PC-9 (cell line): ENCODE measurements at regions not wholly inside any gene's neighbourhood (a gene's known extent, or its start where the extent isn't known, plus 50 kb on each side); places are given as distances from the start of the nearest gene placed in this dataset.

Experiments
- BruUV-seq: library from RNA; stranded (reverse); fragments of 400-500 nt; replicated peaks from 2 replicates; lab custom pipeline; 2021; lab: Mats Ljungman, UMichigan
- CTCF ChIA-PET: fragments of 300-600 bp; sonication (Branson Sonifier 250); formaldehyde crosslinking; loops from one replicate; lab custom pipeline; 2022; ENCODE audit warnings: antibody characterized with exemption; lab: Charles Lee
- POLR2A ChIA-PET: fragments of 300-600 bp; sonication (Branson Sonifier 250); formaldehyde crosslinking; loops from one replicate; lab custom pipeline; 2022; ENCODE audit warnings: antibody characterized with exemption; ENCODE audit not compliant: unreplicated experiment; lab: Charles Lee
- DNase-seq, 2 experiments: peaks; one replicate each; pipeline versions ENCODE4 v3.0.0 to v3.0.0-alpha.2; 2015 to 2022; ENCODE audit warnings: mixed read lengths in 1 of 2
- H2AFZ ChIP-seq: fragments of 200-600 bp; sonication (generic); 2 replicates; pipeline ENCODE4 v1.8.1; 2017; ENCODE audit warnings: antibody characterized with exemption
- H3F3A ChIP-seq: fragments of 200-600 bp; sonication (generic); 2 replicates; pipeline ENCODE4 v1.8.1; 2017; ENCODE audit warnings: antibody characterized with exemption, mild to moderate bottlenecking, low read depth; ENCODE audit not compliant: insufficient read depth
- H3K27ac ChIP-seq: fragments of 200-600 bp; sonication (generic); 2 replicates; pipeline ENCODE4 v1.6.1; 2016; ENCODE audit warnings: mixed run types
- H3K27me3 ChIP-seq: fragments of 200-600 bp; sonication (generic); 2 replicates; pipeline ENCODE4 v1.6.1; 2016; ENCODE audit warnings: low read depth, mixed run types; ENCODE audit not compliant: insufficient read depth
- H3K36me3 ChIP-seq: fragments of 200-600 bp; sonication (generic); 2 replicates; pipeline ENCODE4 v1.6.1; 2016; ENCODE audit warnings: low read depth, mixed run types
- H3K4me1 ChIP-seq: fragments of 200-600 bp; sonication (generic); replicated peaks from 2 replicates; pipeline ENCODE4 v1.6.1; 2016; ENCODE audit warnings: mixed run types; ENCODE audit not compliant: insufficient read depth
- H3K4me2 ChIP-seq: fragments of 200-600 bp; sonication (generic); 2 replicates; pipeline ENCODE4 v1.6.1; 2017; ENCODE audit warnings: mixed run types
- H3K4me3 ChIP-seq: fragments of 200-600 bp; sonication (generic); 2 replicates; pipeline ENCODE4 v1.6.1; 2016; ENCODE audit warnings: mixed run types
- H3K79me2 ChIP-seq: fragments of 200-600 bp; sonication (generic); 2 replicates; pipeline ENCODE4 v1.6.1; 2017; ENCODE audit warnings: low read depth, mixed run types
- H3K9me2 ChIP-seq: fragments of 200-600 bp; sonication (generic); 2 replicates; pipeline ENCODE4 v1.8.1; 2017; ENCODE audit warnings: mild to moderate bottlenecking; ENCODE audit not compliant: insufficient read depth
- H3K9me3 ChIP-seq: fragments of 200-600 bp; sonication (generic); 2 replicates; pipeline ENCODE4 v1.8.1; 2016; ENCODE audit warnings: low read depth; ENCODE audit not compliant: insufficient read depth
- H4K20me1 ChIP-seq: fragments of 200-600 bp; sonication (generic); 2 replicates; pipeline ENCODE4 v1.8.1; 2017; ENCODE audit not compliant: insufficient read depth
- CTCF ChIP-seq: fragments of 200-600 bp; sonication (generic); conservative IDR thresholded peaks from 2 replicates; pipeline ENCODE4 v1.6.1; 2017; ENCODE audit warnings: mixed run types, antibody characterized with exemption, mild to moderate bottlenecking, moderate library complexity
- EZH2 ChIP-seq: fragments of 200-600 bp; sonication (generic); IDR thresholded peaks from 2 replicates; pipeline ENCODE4 v1.8.0; 2017; ENCODE audit warnings: antibody characterized with exemption, low read depth
- intact Hi-C: fragments of 100-400 bp; cut with micrococcal nuclease; formaldehyde crosslinking; loops from one replicate; pipeline ENCODE4 v1.10.0; 2022; ENCODE audit not compliant: unreplicated experiment

GRCh38 chr1:88139633-88140032 lies 544.4 kb upstream of the PKN2 start:
- no peak overlapping the region for H3K4me3 ChIP-seq
- intact Hi-C loops: no loop called here
- H4K20me1 ChIP-seq: no peaks in the 10 kb centered on the region
- no peak overlapping the region for H3K4me2 ChIP-seq
- H3K9me2 ChIP-seq: no peaks in the 10 kb centered on the region
- H3K36me3 ChIP-seq: no peaks in the 10 kb centered on the region
- no peaks in the 10 kb centered on the region for H3K4me1 ChIP-seq
- no peak for DNase-seq
- ChIA-PET POLR2A (no interaction called here), CTCF (no interaction called here)
- no peak overlapping the region for H3K27ac ChIP-seq
- no TSS peak for BruUV-seq
- TF ChIP-seq CTCF (no peak), EZH2 (no peak)
- no peaks in the 10 kb centered on the region for H3K79me2 ChIP-seq
- H2AFZ ChIP-seq: no peak overlapping the region
- no peaks in the 10 kb centered on the region for H3K27me3 ChIP-seq
- no peaks in the 10 kb centered on the region for H3F3A ChIP-seq
- H3K9me3 ChIP-seq: no peaks in the 10 kb centered on the region

GRCh38 chr1:88140325-88140724 lies 543.7 kb upstream of the PKN2 start:
- POLR2A ChIA-PET: no interaction called here
- no peak overlapping the region for H3K27ac ChIP-seq

GRCh38 chr1:88141499-88142074 lies 542.5 kb upstream of the PKN2 start:
- CTCF ChIA-PET: no interaction called here

More at GRCh38 chr1:88140325-88140724, 543.7 kb upstream of the PKN2 start:
- H3K9me3 ChIP-seq: no peaks in the 10 kb centered on the region
- DNase-seq: no peak
- H3K36me3 ChIP-seq: no peaks in the 10 kb centered on the region
- no peak overlapping the region for H2AFZ ChIP-seq
- CTCF ChIA-PET: interaction anchor here (0.6 kb wide), 1 partner anchor 11 kb away, joined by 4 read pairs; no protein-coding TSS in a partner anchor
- H3K4me3 ChIP-seq: no peak overlapping the region
- H3K9me2 ChIP-seq: no peaks in the 10 kb centered on the region
- H3F3A ChIP-seq: no peaks in the 10 kb centered on the region
- no peaks in the 10 kb centered on the region for H3K4me1 ChIP-seq
- BruUV-seq: no TSS peak
- no peak overlapping the region for H3K4me2 ChIP-seq
- H4K20me1 ChIP-seq: no peaks in the 10 kb centered on the region
- H3K27me3 ChIP-seq: no peaks in the 10 kb centered on the region
- no peak for TF ChIP-seq EZH2
- intact Hi-C loops: no loop called here
- H3K79me2 ChIP-seq: no peaks in the 10 kb centered on the region

More at GRCh38 chr1:88141499-88142074, 542.5 kb upstream of the PKN2 start:
- Histone ChIP-seq H3K4me2 (peak overlapping the region; percentile 50), H4K20me1 (0 out of 2 replicates have a peak, but pooled peaks cover 4% of the 10 kb centered on the region), H3K36me3 (no peaks in the 10 kb centered on the region), H3K9me2 (no peaks in the 10 kb centered on the region), H3F3A (no peaks in the 10 kb centered on the region), H3K9me3 (no peaks in the 10 kb centered on the region), H3K27ac (no peak overlapping the region), H3K79me2 (no peaks in the 10 kb centered on the region), H3K27me3 (no peaks in the 10 kb centered on the region), H2AFZ (peak overlapping the region; percentile 50), H3K4me3 (no peak overlapping the region), H3K4me1 (no peaks in the 10 kb centered on the region)
- intact Hi-C loops: no loop called here
- BruUV-seq: no TSS peak
- TF ChIP-seq EZH2 (no peak), CTCF (no peak)
- POLR2A ChIA-PET: no interaction called here
- DNase-seq: no peak
